Vagina (tissue), 2 donors: ENCODE measurements at regions not wholly inside any gene's neighbourhood (a gene's known extent, or its start where the extent isn't known, plus 50 kb on each side); places are given as distances from the start of the nearest gene placed in this dataset.

Experiments used
- DNase-seq, 2 donors: peaks; one replicate each; pipeline ENCODE4 v3.0.0-alpha.2; 2017; ENCODE audit errors: extremely low spot score in 2 of 2
- H3K27ac ChIP-seq: fragments of 200-600 bp; sonication (generic); one replicate; pipeline ENCODE4 v1.5.1; 2019
- H3K27me3 ChIP-seq: fragments of 200-600 bp; sonication (generic); one replicate; pipeline ENCODE4 v1.5.1; 2019
- H3K36me3 ChIP-seq, 2 donors: fragments of 200-600 bp; sonication (generic); one replicate each; pipeline ENCODE4 v1.5.1; 2017 to 2019
- H3K4me1 ChIP-seq: fragments of 200-600 bp; sonication (generic); one replicate; pipeline ENCODE4 v1.5.1; 2019
- H3K4me3 ChIP-seq, 2 donors: fragments of 200-600 bp; sonication (generic); 1 replicate in 1 of 2; 2 replicates in 1 of 2; pipeline ENCODE4 v1.5.1; 2016 to 2019
- H3K9me3 ChIP-seq: fragments of 200-600 bp; sonication (generic); one replicate; pipeline ENCODE4 v1.5.1; 2019
- CTCF ChIP-seq, 3 experiments: fragments of 450-650 bp in 2 of 3; fragments of 200-600 bp in 1 of 3; sonication (generic) in 1 of 3; IDR thresholded peaks; one replicate each; pipeline ENCODE4 v1.5.1; 2017 to 2019; ENCODE audit warnings: antibody characterized with exemption in 3 of 3, mild to moderate bottlenecking in 2 of 3, moderate library complexity in 2 of 3
- POLR2A ChIP-seq, 2 donors: fragments of 450-650 bp; IDR thresholded peaks; one replicate each; pipeline ENCODE4 v1.6.1; 2017; ENCODE audit warnings: antibody characterized with exemption in 2 of 2, mild to moderate bottlenecking in 2 of 2, moderate library complexity in 2 of 2
- POLR2AphosphoS5 ChIP-seq, 2 donors: sonication (generic); formaldehyde crosslinking; IDR thresholded peaks; one replicate each; pipeline ENCODE4 v1.9.0; 2017; ENCODE audit warnings: antibody characterized with exemption in 2 of 2, mild to moderate bottlenecking in 2 of 2, low read depth in 1 of 2; ENCODE audit not compliant: insufficient read depth in 1 of 2
- intact Hi-C: fragments of 100-400 bp; cut with DNase I; formaldehyde crosslinking; loops from one replicate; pipeline ENCODE4 v1.15.1; 2023

DNA sequence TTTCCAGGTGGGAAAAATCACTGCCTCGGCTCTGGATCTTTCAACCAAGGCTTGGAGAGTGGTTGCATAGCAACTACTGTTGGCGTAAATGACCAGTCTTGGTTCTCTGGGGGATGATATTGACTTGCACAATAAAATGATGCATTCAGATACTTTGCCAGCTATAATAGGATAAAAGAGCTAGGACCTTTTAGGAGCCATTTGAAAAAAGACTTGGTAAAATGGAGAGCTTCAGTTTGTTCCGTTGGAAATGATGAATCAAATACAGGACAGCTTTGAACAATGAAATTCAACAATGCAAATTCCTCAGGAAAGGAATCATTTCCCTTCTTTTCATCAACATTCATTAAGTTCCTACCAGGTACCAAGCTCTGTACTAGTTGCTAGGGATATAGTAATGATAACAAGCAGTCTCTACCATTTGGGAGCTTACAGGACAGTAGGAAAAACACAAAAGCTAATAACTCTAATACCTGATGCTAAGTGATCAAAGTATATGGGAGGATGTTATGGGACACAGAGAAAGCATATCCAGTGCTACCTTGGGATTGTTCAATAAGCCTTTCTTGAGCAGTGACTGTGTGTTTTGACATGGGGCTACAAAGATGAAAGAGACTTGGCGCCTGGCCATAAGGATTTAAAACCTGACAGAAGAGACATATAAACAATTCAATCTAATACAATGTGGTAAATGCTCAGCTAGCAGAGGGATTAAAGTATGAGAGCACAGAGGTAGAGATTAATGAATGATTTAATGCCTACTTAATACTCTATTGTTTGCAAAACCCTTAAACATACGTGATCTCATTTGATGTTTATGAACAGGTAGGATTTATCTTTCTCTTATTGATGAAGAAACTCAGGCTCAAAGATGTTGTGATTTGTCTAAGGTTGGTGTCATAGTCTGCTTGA, 110.7 kb downstream of the QPCT start:
- no peak overlapping the region for H3K27ac ChIP-seq
- H3K9me3 ChIP-seq, result no peaks in the 10 kb centered on the region
- no peaks in the 10 kb centered on the region for H3K27me3 ChIP-seq
- H3K36me3 ChIP-seq, result no peaks in the 10 kb centered on the region
- TF ChIP-seq POLR2A (IDR thresholded peaks at IDR 0.05) (no peak), POLR2AphosphoS5 (IDR thresholded peaks at IDR 0.05; ENCODE audit: insufficient read depth in 1 of 2, low read depth in 1 of 2) (peak in 1 of 2 donors; percentile 37)
- intact Hi-C loops, result no loop called here
- peaks cover 32% of the 10 kb centered on the region for H3K4me1 ChIP-seq
- no peak overlapping the region for H3K4me3 ChIP-seq
- no peak for DNase-seq

- no peak for DNase-seq
- intact Hi-C loops, result no loop called here
- Histone ChIP-seq H3K27me3 (no peaks in the 10 kb centered on the region), H3K27ac (no peak overlapping the region), H3K4me3 (no peak overlapping the region), H3K9me3 (no peaks in the 10 kb centered on the region), H3K36me3 (no peaks in the 10 kb centered on the region), H3K4me1 (peaks cover 32% of the 10 kb centered on the region)
- TF ChIP-seq POLR2A (IDR thresholded peaks at IDR 0.05) (no peak), POLR2AphosphoS5 (IDR thresholded peaks at IDR 0.05; ENCODE audit: insufficient read depth in 1 of 2, low read depth in 1 of 2) (no peak), CTCF (IDR thresholded peaks at IDR 0.05) (no peak)
These were observed 112.0 kb downstream of the QPCT start for GRCh38 chr2:37456479-37456878.

GRCh38 chr2:37457401-37457901, 113.0 kb downstream of the QPCT start:
- peak overlapping the region; percentile 9 for H3K27ac ChIP-seq
- no peaks in the 10 kb centered on the region for H3K27me3 ChIP-seq
- H3K4me1 ChIP-seq, result peaks cover 32% of the 10 kb centered on the region
- intact Hi-C loops, result no loop called here
- TF ChIP-seq CTCF (IDR thresholded peaks at IDR 0.05) (no peak), POLR2AphosphoS5 (IDR thresholded peaks at IDR 0.05; ENCODE audit: insufficient read depth in 1 of 2, low read depth in 1 of 2) (no peak), POLR2A (IDR thresholded peaks at IDR 0.05) (no peak)
- H3K4me3 ChIP-seq, result no peak overlapping the region
- no peaks in the 10 kb centered on the region for H3K36me3 ChIP-seq
- DNase-seq, result no peak
- H3K9me3 ChIP-seq, result no peaks in the 10 kb centered on the region

DNA sequence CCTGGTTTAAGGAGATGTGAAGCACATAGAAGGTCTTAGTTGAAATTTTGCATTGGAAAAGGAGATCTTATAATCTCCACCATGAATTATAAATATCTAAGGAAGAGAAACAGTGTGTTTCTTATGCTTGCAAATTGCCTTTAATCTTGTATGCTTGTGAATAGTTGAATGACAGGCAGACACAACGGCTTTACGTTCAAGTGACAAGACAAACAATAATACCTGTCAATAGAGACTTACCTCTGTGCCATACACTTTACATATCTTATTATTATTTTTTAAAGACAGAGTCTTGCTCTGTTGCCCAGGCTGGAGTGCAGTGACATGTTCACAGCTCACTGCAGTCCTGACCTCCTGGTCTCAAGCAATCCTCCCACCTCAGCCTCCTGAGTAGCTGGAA, 113.7 kb downstream of the QPCT start:
- DNase-seq, result no peak
- H3K4me3 ChIP-seq, result no peak overlapping the region
- H3K36me3 ChIP-seq, result no peaks in the 10 kb centered on the region
- no peaks in the 10 kb centered on the region for H3K27me3 ChIP-seq
- H3K4me1 ChIP-seq, result peaks cover 32% of the 10 kb centered on the region
- no peak overlapping the region for H3K27ac ChIP-seq
- no peak for TF ChIP-seq POLR2A (IDR thresholded peaks at IDR 0.05)
- TF ChIP-seq POLR2AphosphoS5 (IDR thresholded peaks at IDR 0.05; ENCODE audit: insufficient read depth in 1 of 2, low read depth in 1 of 2), result no peak
- TF ChIP-seq CTCF (IDR thresholded peaks at IDR 0.05), result no peak
- H3K9me3 ChIP-seq, result no peaks in the 10 kb centered on the region
- intact Hi-C loops, result no loop called here

- peak overlapping the region; percentile 31 for H3K27ac ChIP-seq
- H3K27me3 ChIP-seq, result no peaks in the 10 kb centered on the region
- DNase-seq, result no peak
- H3K9me3 ChIP-seq, result no peaks in the 10 kb centered on the region
- no peak overlapping the region for H3K4me3 ChIP-seq
- no peaks in the 10 kb centered on the region for H3K36me3 ChIP-seq
- TF ChIP-seq POLR2A (IDR thresholded peaks at IDR 0.05) (no peak), POLR2AphosphoS5 (IDR thresholded peaks at IDR 0.05; ENCODE audit: insufficient read depth in 1 of 2, low read depth in 1 of 2) (no peak), CTCF (IDR thresholded peaks at IDR 0.05) (no peak)
- H3K4me1 ChIP-seq, result peaks cover 32% of the 10 kb centered on the region
- intact Hi-C loops, result no loop called here
These were observed 114.9 kb downstream of the QPCT start for GRCh38 chr2:37459095-37459981.
